H1 (cell line): ENCODE measurements at regions not wholly inside any gene's neighbourhood (a gene's known extent, or its start where the extent isn't known, plus 50 kb on each side); places are given as distances from the start of the nearest gene placed in this dataset.

Experiments used
- CTCF ChIA-PET: fragments of 300-600 bp; sonication (Branson Sonifier 250); formaldehyde crosslinking; loops from one replicate; lab custom pipeline; 2021; ENCODE audit not compliant: partially characterized antibody; lab: Charles Lee
- POLR2A ChIA-PET: fragments of 300-600 bp; sonication (Branson Sonifier 250); formaldehyde crosslinking; loops from one replicate; lab custom pipeline; 2021; ENCODE audit warnings: inconsistent platforms; ENCODE audit not compliant: partially characterized antibody; lab: Charles Lee
- DNase-seq, 2 experiments: peaks; one replicate each; pipeline versions ENCODE4 v3.0.0 to v3.0.0-alpha.2; 2010 to 2022; ENCODE audit warnings: low spot score in 2 of 2, low read depth in 1 of 2, mixed read lengths in 1 of 2
- FAIRE-seq: peaks from 2 replicates; lab custom pipeline; 2011; peaks lifted over from hg19 to GRCh38; lab: Jason Lieb, UNC
- H2AFZ ChIP-seq: 2 replicates; pipeline ENCODE4 v1.8.1; 2012; ENCODE audit warnings: low read length, inconsistent platforms
- H2AK5ac ChIP-seq: 2 replicates; pipeline ENCODE4 v1.6.1; 2013; ENCODE audit warnings: low read depth, low read length
- H2BK120ac ChIP-seq: replicated peaks from 2 replicates; pipeline ENCODE3; 2013; ENCODE audit warnings: low read depth, low read length, inconsistent platforms
- H2BK12ac ChIP-seq: 2 replicates; pipeline ENCODE4 v1.6.1; 2013; ENCODE audit warnings: low read depth, low read length
- H2BK15ac ChIP-seq: 2 replicates; pipeline ENCODE4 v1.6.1; 2013; ENCODE audit warnings: low read length
- H2BK20ac ChIP-seq: 2 replicates; pipeline ENCODE4 v1.6.1; 2013; ENCODE audit warnings: low read length
- H2BK5ac ChIP-seq: 2 replicates; pipeline ENCODE4 v1.6.1; 2013; ENCODE audit warnings: low read depth, low read length
- H3K14ac ChIP-seq: 2 replicates; pipeline ENCODE4 v1.6.1; 2013; ENCODE audit warnings: inconsistent platforms; ENCODE audit not compliant: insufficient read length
- H3K18ac ChIP-seq: 2 replicates; pipeline ENCODE4 v1.6.1; 2013; ENCODE audit warnings: low read length; ENCODE audit errors: extremely low read depth
- H3K23ac ChIP-seq: 2 replicates; pipeline ENCODE4 v1.6.1; 2013; ENCODE audit warnings: inconsistent platforms; ENCODE audit not compliant: insufficient read length
- H3K23me2 ChIP-seq: 2 replicates; pipeline ENCODE4 v1.6.1; 2013; ENCODE audit warnings: low read depth, low read length
- H3K27ac ChIP-seq: 2 replicates; pipeline ENCODE4 v1.6.1; 2011; ENCODE audit warnings: low read depth, low read length, inconsistent platforms
- H3K27me3 ChIP-seq, 4 experiments: replicated peaks in 1 of 4; 1 replicate in 1 of 4; 2 replicates in 3 of 4; pipeline versions ENCODE4 v1.6.1 to v1.8.1; 2011 to 2013; ENCODE audit warnings: low read length in 3 of 4, mild to moderate bottlenecking in 3 of 4, inconsistent platforms in 2 of 4, mixed read lengths in 2 of 4, moderate library complexity in 1 of 4; ENCODE audit not compliant: control insufficient read depth in 3 of 4, insufficient read depth in 3 of 4; ENCODE audit errors: extremely low read depth in 1 of 4
- H3K36me3 ChIP-seq, 4 experiments: 2 replicates each; pipeline versions ENCODE4 v1.6.1 to v1.8.1; 2011 to 2013; ENCODE audit warnings: mild to moderate bottlenecking in 4 of 4, low read length in 3 of 4, moderate library complexity in 2 of 4, control low read depth in 1 of 4, inconsistent platforms in 1 of 4; ENCODE audit not compliant: insufficient read depth in 4 of 4, control insufficient read depth in 2 of 4
- H3K4ac ChIP-seq: replicated peaks from 2 replicates; pipeline ENCODE3; 2013; ENCODE audit warnings: low read length, low read depth, mixed read lengths, inconsistent platforms; ENCODE audit not compliant: insufficient read length
- H3K4me1 ChIP-seq, 4 experiments: replicated peaks in 1 of 4; 1 replicate in 1 of 4; 2 replicates in 3 of 4; pipeline versions ENCODE4 v1.6.1 to v1.8.1; 2011 to 2013; ENCODE audit warnings: low read length in 3 of 4, inconsistent platforms in 2 of 4, mixed read lengths in 1 of 4; ENCODE audit not compliant: insufficient read depth in 4 of 4, control insufficient read depth in 3 of 4
- H3K4me2 ChIP-seq, 2 experiments: 2 replicates each; pipeline versions ENCODE4 v1.6.1 to v1.8.1; 2011 to 2013; ENCODE audit warnings: low read depth in 2 of 2, low read length in 2 of 2, control low read depth in 1 of 2, inconsistent platforms in 1 of 2, mild to moderate bottlenecking in 1 of 2; ENCODE audit not compliant: insufficient read depth in 1 of 2
- H3K4me3 ChIP-seq, 4 experiments: fragments of 200-600, 300-600 bp in 1 of 4; sonication (generic), shearing (Covaris generic), sonication (Bioruptor Twin) in 1 of 4; 2 replicates each; pipeline versions ENCODE4 v1.5.1 to v1.8.1; 2011 to 2016; ENCODE audit warnings: low read length in 4 of 4, low read depth in 3 of 4, control low read depth in 2 of 4, inconsistent platforms in 2 of 4, mild to moderate bottlenecking in 2 of 4, mixed read lengths in 1 of 4, moderate library complexity in 1 of 4; ENCODE audit not compliant: insufficient read depth in 2 of 4; ENCODE audit errors: extremely low read depth in 1 of 4
- H3K56ac ChIP-seq: replicated peaks from 2 replicates; pipeline ENCODE3; 2013; ENCODE audit warnings: low read depth, mild to moderate bottlenecking, mixed read lengths, low read length, inconsistent platforms; ENCODE audit not compliant: insufficient read length
- H3K79me1 ChIP-seq: 2 replicates; pipeline ENCODE4 v1.6.1; 2013; ENCODE audit warnings: low read depth, low read length, control low read depth
- H3K79me2 ChIP-seq, 2 experiments: 2 replicates each; pipeline versions ENCODE4 v1.6.1 to v1.8.1; 2012 to 2013; ENCODE audit warnings: low read length in 2 of 2, mild to moderate bottlenecking in 2 of 2, inconsistent platforms in 1 of 2; ENCODE audit not compliant: insufficient read depth in 2 of 2, control insufficient read depth in 1 of 2
- H3K9ac ChIP-seq, 4 experiments: replicated peaks in 1 of 4; 1 replicate in 1 of 4; 2 replicates in 3 of 4; pipeline versions ENCODE4 v1.6.1 to v1.8.1; 2011 to 2013; ENCODE audit warnings: low read depth in 3 of 4, low read length in 3 of 4, control low read depth in 2 of 4, mild to moderate bottlenecking in 2 of 4, moderate library complexity in 2 of 4, inconsistent platforms in 1 of 4; ENCODE audit errors: extremely low read depth in 1 of 4
- H3K9me3 ChIP-seq, 2 experiments: 2 replicates each; pipeline versions ENCODE4 v1.6.1 to v1.8.1; 2012 to 2013; ENCODE audit warnings: mild to moderate bottlenecking in 2 of 2, moderate library complexity in 2 of 2, control low read depth in 1 of 2, inconsistent platforms in 1 of 2, low read depth in 1 of 2, low read length in 1 of 2, mixed read lengths in 1 of 2; ENCODE audit not compliant: insufficient read depth in 2 of 2
- H4K20me1 ChIP-seq, 2 experiments: replicated peaks in 1 of 2; 2 replicates each; pipeline versions ENCODE3 to v1.8.1; 2011 to 2013; ENCODE audit warnings: inconsistent platforms in 2 of 2, low read length in 2 of 2, mild to moderate bottlenecking in 1 of 2; ENCODE audit not compliant: insufficient read depth in 2 of 2, control insufficient read depth in 1 of 2
- H4K5ac ChIP-seq: 2 replicates; pipeline ENCODE4 v1.6.1; 2013; ENCODE audit warnings: low read length, low read depth, mixed read lengths, inconsistent platforms; ENCODE audit not compliant: insufficient read length
- H4K8ac ChIP-seq: 2 replicates; pipeline ENCODE4 v1.8.0; 2013; ENCODE audit warnings: mild to moderate bottlenecking, moderate library complexity, low read length, inconsistent platforms; ENCODE audit not compliant: insufficient read depth; ENCODE audit errors: extremely low read depth
- H4K91ac ChIP-seq: replicated peaks from 2 replicates; pipeline ENCODE3; 2013; ENCODE audit warnings: low read length, mixed read lengths, inconsistent platforms; ENCODE audit not compliant: insufficient read length
- CTBP2 ChIP-seq: IDR thresholded peaks from 2 replicates; pipeline ENCODE4 v1.7.0; 2011; ENCODE audit warnings: borderline replicate concordance, mild to moderate bottlenecking, moderate library complexity, mixed read lengths, low read length; ENCODE audit not compliant: insufficient read depth, insufficient read length
- EGR1 ChIP-seq: IDR thresholded peaks from 2 replicates; pipeline ENCODE4 v1.6.1; 2011; ENCODE audit warnings: low read depth, low read length, borderline replicate concordance
- EP300 ChIP-seq, 2 experiments: IDR thresholded peaks; 1 replicate in 1 of 2; 2 replicates in 1 of 2; pipeline ENCODE4 v1.6.1; 2011 to 2012; ENCODE audit warnings: low read depth in 2 of 2, low read length in 2 of 2, mild to moderate bottlenecking in 2 of 2, borderline replicate concordance in 1 of 2, inconsistent platforms in 1 of 2, moderate library complexity in 1 of 2
- HDAC6 ChIP-seq: IDR thresholded peaks from one replicate; pipeline ENCODE4 v1.7.1; 2012; ENCODE audit warnings: low read depth, mild to moderate bottlenecking, inconsistent platforms, low read length, moderate library complexity
- KDM1A ChIP-seq: fragments of 200-600, 300-600 bp; sonication (generic); IDR thresholded peaks from 2 replicates; pipeline ENCODE4 v1.7.1; 2016; ENCODE audit warnings: mild to moderate bottlenecking, low read length, borderline replicate concordance
- MAFK ChIP-seq: IDR thresholded peaks from 2 replicates; pipeline ENCODE4 v1.6.1; 2012; ENCODE audit warnings: low read depth, mild to moderate bottlenecking, improper control_type of control experiment, low read length
- POU5F1 ChIP-seq: IDR thresholded peaks from 2 replicates; pipeline ENCODE4 v1.6.1; 2011; ENCODE audit warnings: low read depth, mild to moderate bottlenecking, low read length, moderate library complexity
- RNF2 ChIP-seq: fragments of 200-900, 300-1000 bp; sonication (generic); IDR thresholded peaks from 2 replicates; pipeline ENCODE4 v1.7.1; 2016; ENCODE audit warnings: borderline replicate concordance, low read depth, mild to moderate bottlenecking, antibody characterized with exemption, low read length; ENCODE audit not compliant: poor library complexity, severe bottlenecking; ENCODE audit errors: missing control alignments
- SP2 ChIP-seq: IDR thresholded peaks from 2 replicates; pipeline ENCODE4 v1.6.1; 2012; ENCODE audit warnings: mild to moderate bottlenecking, low read length, inconsistent platforms
- SUZ12 ChIP-seq: fragments of 200-600 bp; sonication (generic); IDR thresholded peaks from 2 replicates; pipeline ENCODE4 v1.6.1; 2012; ENCODE audit warnings: mild to moderate bottlenecking, inconsistent platforms, low read length, moderate library complexity, mixed read lengths
- TBP ChIP-seq: IDR thresholded peaks from 2 replicates; pipeline ENCODE4 v1.6.1; 2011; ENCODE audit warnings: low read depth, low read length, improper control_type of control experiment
- WGBS, 2 experiments: shearing (Covaris generic) in 1 of 2; methylation state at CpG; one replicate each; pipeline versions ENCODE4 v1.1.6 to v1.1.7; 2013 to 2015; ENCODE audit warnings: low lambda C conversion rate in 2 of 2, mixed read lengths in 2 of 2, inconsistent platforms in 1 of 2, low coverage in 1 of 2, missing lambda C conversion rate in 1 of 2; ENCODE audit not compliant: insufficient replicate concordance in 2 of 2, insufficient coverage in 1 of 2, insufficient read length in 1 of 2; ENCODE audit errors: extremely low coverage in 1 of 2, missing lambda C conversion rate in 1 of 2; 5-methylcytosine and 5-hydroxymethylcytosine counted together

GRCh38 chr4:43968011-43968410 is 480.6 kb downstream of the KCTD8 start:
- Histone ChIP-seq H2BK5ac (no peak overlapping the region), H3K14ac (no peak overlapping the region), H3K9me3 (no peaks in the 10 kb centered on the region), H3K4me2 (no peak overlapping the region), H2BK20ac (no peak overlapping the region), H3K79me1 (no peaks in the 10 kb centered on the region), H4K5ac (no peak overlapping the region), H3K4ac (no peak overlapping the region), H3K23me2 (no peaks in the 10 kb centered on the region), H3K23ac (no peak overlapping the region), H3K4me1 (0 out of 7 replicates have a peak, but pooled peaks cover 0 to 3% (median 0%) of the 10 kb centered on the region in 4 experiments), H2AK5ac (no peak overlapping the region), H2BK15ac (no peak overlapping the region), H3K36me3 (no peaks in the 10 kb centered on the region), H4K20me1 (no peaks in the 10 kb centered on the region), H3K27me3 (no peaks in the 10 kb centered on the region), H2AFZ (no peak overlapping the region), H2BK120ac (no peak overlapping the region), H4K8ac (no peak overlapping the region; the same call in 1 of the 2 replicates), H3K56ac (no peak overlapping the region), H3K27ac (no peak overlapping the region), H3K18ac (no peak overlapping the region), H3K9ac (no peak overlapping the region), H4K91ac (no peak overlapping the region), H2BK12ac (no peak overlapping the region), H3K4me3 (no peak overlapping the region), H3K79me2 (no peaks in the 10 kb centered on the region)
- POLR2A ChIA-PET, result no interaction called here
- no peak for FAIRE-seq
- TF ChIP-seq SP2 (no peak), SUZ12 (no peak), TBP (no peak), EGR1 (no peak), HDAC6 (no peak), CTBP2 (no peak), EP300 (IDR thresholded peaks at IDR 0.05; ENCODE audit: borderline replicate concordance in 1 of 2, low read depth in 2 of 2, low read length in 2 of 2) (no peak), KDM1A (no peak), MAFK (no peak), RNF2 (no peak), POU5F1 (no peak)
- no peak for DNase-seq
- CTCF ChIA-PET, result interaction anchor here (0.6 kb wide), 1 partner anchor 191 kb away, joined by 3 read pairs; no protein-coding TSS in a partner anchor
- 95% methylated on average over 9 of the region's 9 CpGs; no CpG with 5 or more reads in 1 of the 2 experiments for WGBS, 2 experiments
